GM18868 (cell line): ENCODE measurements at regions not wholly inside any gene's neighbourhood (a gene's known extent, or its start where the extent isn't known, plus 50 kb on each side); places are given as distances from the start of the nearest gene placed in this dataset.
"Not testable (repeated sequence)": the region's sequence is repeated elsewhere in the genome, so short reads cannot be mapped to it uniquely, and the experiment has no call there.

Experiments used
- ATAC-seq: cut with Tn5 transposase; IDR thresholded peaks from one replicate; pipeline ENCODE4 v1.9.1; 2021; ENCODE audit warnings: mild to moderate bottlenecking, moderate library complexity; ENCODE audit not compliant: unreplicated experiment

DNA sequence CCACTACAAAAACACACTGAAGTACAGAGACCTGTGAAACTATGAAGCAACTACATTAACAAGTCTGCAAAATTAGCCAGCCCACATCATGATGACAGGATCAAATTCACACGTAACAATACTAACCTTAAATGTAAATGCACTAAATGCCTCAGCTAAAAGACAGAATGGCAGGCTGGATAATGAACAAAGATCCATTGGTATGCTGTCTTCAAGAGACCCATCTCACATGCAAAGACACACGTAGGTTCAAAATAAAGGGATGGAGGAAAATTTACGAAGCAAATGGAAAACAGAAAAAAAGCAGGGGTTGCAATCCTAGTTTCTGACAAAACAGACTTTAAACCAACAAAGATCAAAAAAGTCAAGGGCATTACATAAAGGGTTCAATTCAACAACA is 120.1 kb upstream of the OSTN start:
- not testable (repeated sequence) for ATAC-seq

DNA sequence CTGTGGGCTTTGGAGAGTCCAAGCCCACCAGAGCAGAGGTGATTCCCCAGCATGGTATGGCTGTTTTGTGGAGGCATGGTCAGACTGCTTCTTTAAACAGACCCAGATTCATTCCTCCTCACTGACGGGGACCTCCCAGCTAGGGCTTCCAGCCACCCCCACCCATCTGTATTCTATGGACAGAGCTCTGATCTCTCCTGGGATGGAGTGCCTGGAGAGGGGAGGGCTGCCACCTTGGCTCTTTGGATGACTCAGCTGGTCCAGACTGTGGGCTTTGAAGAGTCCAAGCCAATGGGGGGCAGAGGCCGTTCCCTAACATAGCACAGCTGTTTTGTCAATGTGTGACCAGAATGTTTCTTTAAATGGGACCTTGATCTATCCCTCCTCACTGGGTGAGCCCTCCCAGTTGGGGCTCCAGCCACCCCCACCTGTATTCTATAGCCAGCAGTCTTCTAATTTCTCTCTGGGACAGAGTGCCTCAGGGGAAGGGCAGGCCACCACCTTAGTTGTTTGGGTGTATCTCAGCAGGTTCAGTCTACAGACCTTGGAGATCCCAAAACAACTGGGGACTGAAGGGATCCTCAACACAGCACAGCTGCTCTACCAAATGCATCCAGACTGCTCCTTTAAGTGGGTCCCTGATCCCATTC is 122.0 kb upstream of the OSTN start:
- ATAC-seq: no peak

- ATAC-seq: no peak
These were observed 124.5 kb upstream of the OSTN start for GRCh38 chr3:191074511-191074910.

GRCh38 chr3:191070762-191071403 is 128.2 kb upstream of the OSTN start:
- no peak for ATAC-seq

GRCh38 chr3:191070201-191070600 is 128.8 kb upstream of the OSTN start:
- ATAC-seq: no peak

GRCh38 chr3:191068946-191069813 is 129.9 kb upstream of the OSTN start:
- no peak for ATAC-seq

- peak; percentile 53 for ATAC-seq
These were observed 132.4 kb upstream of the OSTN start for GRCh38 chr3:191066669-191067068.

DNA sequence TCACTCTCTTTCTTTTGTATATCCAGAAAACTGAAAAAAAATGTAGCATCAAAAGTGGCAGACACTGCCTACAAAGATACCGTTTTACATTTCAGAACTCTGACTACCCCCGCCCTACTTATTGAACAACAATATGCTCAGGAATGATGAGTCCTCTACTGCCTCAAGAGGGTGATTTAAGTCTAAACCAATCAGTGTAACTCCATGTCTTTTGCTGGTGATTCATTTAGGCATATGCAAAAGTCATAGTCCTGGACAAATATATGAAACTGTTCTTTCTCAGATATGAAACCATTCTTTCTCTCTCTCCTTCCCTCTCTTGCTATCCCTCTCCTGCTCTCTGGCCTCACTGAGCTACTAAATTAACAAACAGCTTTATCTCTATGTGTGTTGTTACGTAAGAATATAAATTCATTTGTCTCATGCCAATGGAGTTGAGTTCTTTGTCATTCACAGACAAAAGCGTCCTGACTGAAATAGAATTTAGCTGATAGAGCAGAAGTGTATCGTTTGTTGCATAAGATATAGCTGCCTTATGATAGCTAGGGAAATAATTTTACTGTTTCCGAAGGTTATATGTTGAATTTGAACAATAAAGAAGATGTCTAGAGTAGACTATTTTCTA is 133.7 kb upstream of the OSTN start:
- no peak for ATAC-seq

DNA sequence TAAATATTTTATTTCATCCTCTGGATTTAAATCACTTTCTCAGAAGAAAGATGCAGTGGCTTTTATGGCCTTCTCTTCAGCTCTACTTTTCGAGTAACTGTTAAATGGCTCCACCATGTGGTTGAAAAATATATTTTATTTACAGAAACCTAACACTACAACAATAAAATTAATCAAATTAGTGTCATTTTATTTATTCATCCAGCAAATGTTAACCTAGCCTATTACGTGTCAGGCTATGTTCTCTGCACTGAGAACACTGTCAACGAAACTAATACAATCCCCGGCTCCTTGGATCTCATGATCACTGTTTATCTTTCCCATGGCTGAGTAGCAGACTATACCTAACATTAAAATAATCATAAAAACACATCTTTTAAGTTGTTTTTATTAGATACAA is 148.0 kb upstream of the OSTN start:
- peak; percentile 70 for ATAC-seq

GRCh38 chr3:191047930-191048329 is 151.1 kb upstream of the OSTN start:
- no peak for ATAC-seq

DNA sequence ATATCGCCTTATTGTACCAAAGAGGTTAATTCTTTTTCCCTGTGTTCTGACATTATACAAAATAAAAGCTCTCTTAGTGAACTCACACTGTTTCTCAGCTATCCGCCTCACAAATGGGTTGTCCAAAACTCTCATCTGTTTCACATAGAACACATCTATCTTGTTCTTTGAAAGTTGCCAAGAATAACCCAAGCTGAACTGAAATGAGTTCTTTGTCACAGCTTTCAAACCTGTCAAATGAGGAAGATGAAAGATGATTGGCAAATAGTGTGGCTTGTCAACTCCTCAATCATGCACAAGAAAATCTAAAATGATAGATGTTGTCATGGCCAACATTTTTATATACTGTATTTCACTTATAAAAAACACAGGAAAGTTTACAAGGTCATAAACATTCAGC is 168.1 kb upstream of the OSTN start:
- ATAC-seq: no peak

DNA sequence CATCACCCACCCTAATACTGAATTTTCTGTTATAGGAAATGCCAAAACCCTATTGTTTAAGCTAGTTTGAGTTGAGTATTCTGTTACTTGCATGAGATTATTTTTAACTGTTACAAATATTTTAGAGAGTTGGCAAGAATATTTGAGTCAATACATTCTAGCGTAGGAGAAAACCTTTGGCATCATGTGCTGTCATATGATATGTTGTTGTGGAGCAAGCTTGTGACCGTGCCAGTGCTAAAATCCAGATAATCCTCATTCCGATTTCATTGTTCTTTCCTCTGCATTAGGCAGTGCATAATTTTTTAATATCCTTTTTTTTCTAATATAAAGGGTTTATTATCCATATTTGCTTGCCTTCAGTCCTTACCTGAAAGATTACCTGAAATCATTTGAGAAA is 168.0 kb upstream of the GMNC start:
- ATAC-seq: no peak

- no peak for ATAC-seq
These were observed 164.3 kb upstream of the GMNC start for GRCh38 chr3:191026746-191027145.

GRCh38 chr3:191020730-191021396 is 158.4 kb upstream of the GMNC start:
- ATAC-seq: no peak

DNA sequence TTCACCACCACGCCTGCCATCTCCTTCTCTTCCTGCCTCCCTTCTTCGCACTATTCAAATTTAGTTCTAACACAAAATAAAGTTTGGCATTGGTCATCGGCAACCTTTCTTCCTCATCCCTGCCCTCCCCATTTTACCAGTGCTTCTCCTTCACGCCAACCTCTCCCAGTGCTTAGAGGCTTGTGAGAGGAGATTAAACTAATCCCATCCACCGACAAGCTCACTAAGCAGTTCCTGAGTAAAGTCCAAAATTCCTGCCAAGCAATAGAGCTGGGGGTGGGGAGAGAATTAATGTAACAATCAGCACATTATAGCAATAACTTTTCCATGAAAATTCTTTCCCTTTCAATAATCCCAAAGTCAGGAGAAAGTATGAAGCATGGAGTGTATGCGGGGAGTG is 157.4 kb upstream of the GMNC start:
- no peak for ATAC-seq

GRCh38 chr3:191015960-191016359 is 153.5 kb upstream of the GMNC start:
- not testable (repeated sequence) for ATAC-seq

- ATAC-seq: peak; percentile 70
These were observed 145.6 kb upstream of the GMNC start for GRCh38 chr3:191008074-191008473.

- peak; percentile 81 for ATAC-seq
These were observed 143.3 kb upstream of the GMNC start for GRCh38 chr3:191005790-191006189.

- no peak for ATAC-seq
These were observed 141.2 kb upstream of the GMNC start for GRCh38 chr3:191003742-191004141.

GRCh38 chr3:190996181-190996775 is 133.8 kb upstream of the GMNC start:
- no peak for ATAC-seq
